ENCODE measurements at regions not wholly inside any gene's neighbourhood (a gene's known extent, or its start where the extent isn't known, plus 50 kb on each side); places are given as distances from the start of the nearest gene placed in this dataset.

GRCh38 chr12:115473257-115473956, 789.4 kb upstream of the TBX3 start:
- no peaks in the 10 kb centered on the region for H3K36me3 Mint-ChIP-seq
- no peak for DNase-seq (ENCODE audit: low spot score in 2 of 2)
- no peak for ATAC-seq
- peaks cover 7 to 12% of the 10 kb centered on the region in 2 donors for H3K9me3 Mint-ChIP-seq
- H3K27ac Mint-ChIP-seq: no peak overlapping the region

GRCh38 chr12:115472852-115473251, 788.9 kb upstream of the TBX3 start:
- H3K27ac Mint-ChIP-seq: no peak overlapping the region
- peaks cover 7 to 12% of the 10 kb centered on the region in 2 donors for H3K9me3 Mint-ChIP-seq
- H3K36me3 Mint-ChIP-seq: no peaks in the 10 kb centered on the region
- DNase-seq (ENCODE audit: low spot score in 2 of 2) (no peak), ATAC-seq (no peak)

- no peaks in the 10 kb centered on the region for H3K36me3 Mint-ChIP-seq
- ATAC-seq (no peak), DNase-seq (ENCODE audit: low spot score in 2 of 2) (no peak)
- H3K9me3 Mint-ChIP-seq: peaks cover 7 to 12% of the 10 kb centered on the region in 2 donors
- H3K27ac Mint-ChIP-seq: no peak overlapping the region
These were observed 787.0 kb upstream of the TBX3 start for GRCh38 chr12:115470977-115471376.

DNA sequence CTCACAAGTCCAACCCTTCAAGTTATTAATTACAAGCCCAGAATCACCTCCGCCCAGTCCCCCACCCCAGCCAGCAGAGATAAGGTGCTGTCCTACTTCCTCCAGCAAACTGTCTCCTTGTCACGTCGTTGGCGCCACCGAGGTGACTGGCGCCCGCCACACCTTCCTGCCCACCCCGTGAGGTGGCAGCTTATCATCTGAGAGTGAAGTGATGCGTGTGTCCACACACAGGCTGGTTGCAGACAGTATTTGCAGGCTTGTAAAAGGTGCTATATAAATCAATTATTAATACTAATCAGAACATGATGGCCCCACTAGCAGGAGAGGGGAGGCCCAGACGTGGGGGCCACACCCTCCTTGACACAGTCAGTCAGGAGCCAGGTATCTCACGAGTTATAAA, 786.6 kb upstream of the TBX3 start:
- Mint-ChIP-seq H3K27ac (no peak overlapping the region), H3K9me3 (peaks cover 7 to 12% of the 10 kb centered on the region in 2 donors), H3K36me3 (no peaks in the 10 kb centered on the region)
- no peak for DNase-seq (ENCODE audit: low spot score in 2 of 2)
- no peak for ATAC-seq

DNA sequence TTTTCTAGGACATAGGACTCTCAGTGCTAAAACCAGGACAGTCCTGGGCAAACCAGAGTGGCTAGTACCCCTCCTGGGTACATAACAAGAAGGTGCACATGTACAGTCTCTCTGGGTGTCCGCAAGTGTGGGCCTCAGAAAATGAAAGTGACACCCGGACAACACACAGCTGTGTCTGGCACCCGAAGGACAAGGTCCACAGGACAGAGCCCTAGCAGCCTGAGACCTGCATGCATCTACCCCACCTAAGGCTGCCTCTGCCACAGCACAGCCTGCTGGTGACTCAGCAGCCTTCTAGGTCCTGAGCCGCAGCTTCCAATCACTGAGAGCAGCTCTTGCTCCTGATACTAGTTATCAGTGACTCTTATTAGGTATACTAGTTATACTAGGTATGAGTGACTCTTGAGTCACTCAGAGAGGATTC, 784.1 kb upstream of the TBX3 start:
- ATAC-seq (no peak), DNase-seq (ENCODE audit: low spot score in 2 of 2) (no peak)
- Mint-ChIP-seq H3K27ac (no peak overlapping the region), H3K36me3 (no peaks in the 10 kb centered on the region), H3K9me3 (peaks cover 7 to 17% of the 10 kb centered on the region in 2 donors)

DNA sequence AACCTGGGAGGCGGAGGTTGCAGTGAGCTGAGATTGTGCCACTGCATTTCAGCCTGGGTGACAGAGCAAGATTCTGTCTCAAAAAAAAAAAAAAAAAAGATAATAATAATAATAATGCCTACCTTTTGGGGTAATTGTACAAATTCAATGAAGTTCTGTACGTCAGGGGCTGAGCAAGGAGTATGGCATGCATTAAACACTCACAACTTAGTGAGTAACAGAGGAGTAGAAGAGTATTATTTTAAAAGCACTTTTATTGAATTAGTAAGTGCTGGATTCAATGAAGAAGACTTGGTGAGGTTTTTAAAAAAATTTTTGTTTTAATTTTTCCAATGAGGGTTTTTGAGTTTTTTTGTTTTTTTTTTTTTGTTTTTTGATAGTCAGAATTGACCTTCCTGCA, 783.6 kb upstream of the TBX3 start:
- ATAC-seq (no peak), DNase-seq (ENCODE audit: low spot score in 2 of 2) (no peak)
- Mint-ChIP-seq H3K27ac (no peak overlapping the region), H3K36me3 (no peaks in the 10 kb centered on the region), H3K9me3 (peaks cover 7 to 17% of the 10 kb centered on the region in 2 donors)

- DNase-seq (ENCODE audit: low spot score in 2 of 2) (no peak), ATAC-seq (no peak)
- Mint-ChIP-seq H3K9me3 (peaks cover 13 to 16% of the 10 kb centered on the region in 2 donors), H3K36me3 (no peaks in the 10 kb centered on the region), H3K27ac (no peak overlapping the region)
These were observed 782.1 kb upstream of the TBX3 start for GRCh38 chr12:115466076-115466475.

GRCh38 chr12:115464661-115465060, 780.7 kb upstream of the TBX3 start:
- ATAC-seq (no peak), DNase-seq (ENCODE audit: low spot score in 2 of 2) (no peak)
- H3K27ac Mint-ChIP-seq: no peak overlapping the region

DNA sequence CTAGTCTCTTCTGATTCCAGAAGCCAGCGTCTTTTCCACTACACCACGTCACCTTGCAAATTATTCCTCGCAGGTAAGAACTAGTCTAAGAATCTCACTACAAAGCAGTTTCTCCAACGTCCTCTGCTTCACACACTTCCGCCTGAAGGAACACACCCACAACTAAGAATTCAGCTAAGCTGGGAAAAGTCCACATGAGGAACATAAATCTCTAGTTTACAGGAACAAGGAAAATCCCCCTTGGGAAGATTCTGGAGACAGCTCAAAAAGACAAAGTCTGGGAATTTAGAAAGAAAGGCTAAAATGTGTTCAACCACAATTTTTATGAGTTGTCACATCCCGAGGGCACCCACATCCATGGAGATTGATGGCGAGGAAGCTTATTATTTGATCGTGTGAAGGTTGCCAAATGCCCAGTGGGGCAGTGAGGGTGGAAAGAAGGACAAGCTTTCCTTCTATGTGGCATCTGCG, 780.2 kb upstream of the TBX3 start:
- no peaks in the 10 kb centered on the region for H3K36me3 Mint-ChIP-seq
- no peak for DNase-seq (ENCODE audit: low spot score in 2 of 2)
- ATAC-seq: no peak
- H3K27ac Mint-ChIP-seq: no peak overlapping the region
- H3K9me3 Mint-ChIP-seq: peaks cover 6 to 12% of the 10 kb centered on the region in 2 donors

More at GRCh38 chr12:115464661-115465060, 780.7 kb upstream of the TBX3 start:
- H3K9me3 Mint-ChIP-seq: peaks cover 7 to 14% of the 10 kb centered on the region in 2 donors
- no peaks in the 10 kb centered on the region for H3K36me3 Mint-ChIP-seq

DNA sequence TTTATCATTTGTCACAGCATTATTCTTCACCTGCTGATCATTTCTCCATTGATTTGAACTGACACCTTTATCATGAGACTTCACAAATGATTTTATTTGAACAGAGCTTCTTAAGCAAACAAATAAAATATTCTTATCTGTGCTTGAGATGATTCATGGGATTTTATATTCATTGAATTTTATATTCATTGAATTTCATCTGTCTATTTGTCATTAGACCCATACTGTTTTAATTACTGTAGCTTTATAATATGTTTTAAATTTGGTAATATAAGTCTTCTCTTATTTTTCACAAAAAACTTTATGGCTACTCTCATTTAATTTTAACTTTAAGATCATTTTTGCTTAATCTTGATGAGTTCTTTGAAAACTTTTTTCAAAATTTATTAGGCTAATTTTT, 777.4 kb upstream of the TBX3 start:
- ATAC-seq (no peak), DNase-seq (ENCODE audit: low spot score in 2 of 2) (no peak)
- H3K36me3 Mint-ChIP-seq: no peaks in the 10 kb centered on the region
- H3K27ac Mint-ChIP-seq: no peak overlapping the region
- H3K9me3 Mint-ChIP-seq: peaks cover 19 to 26% of the 10 kb centered on the region in 2 donors

DNA sequence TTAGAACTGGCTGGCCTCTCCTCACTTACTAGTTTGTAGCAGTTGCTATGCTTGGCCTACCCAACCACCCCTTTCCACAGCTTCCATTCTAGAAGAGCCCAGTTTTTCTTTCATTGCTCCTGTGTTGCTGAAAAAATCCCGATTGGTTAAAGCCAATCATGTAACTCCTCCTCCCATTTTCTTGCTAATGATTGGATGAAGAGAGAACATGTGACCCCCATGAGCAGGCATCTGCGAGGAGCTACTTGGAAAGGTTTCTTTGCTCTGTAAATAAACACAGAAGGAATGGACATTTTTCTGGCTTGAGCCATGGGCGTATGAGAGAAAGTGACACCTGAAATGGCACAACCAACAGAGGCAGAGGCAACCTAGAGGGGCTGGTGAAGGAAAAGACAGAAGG, 773.8 kb upstream of the TBX3 start:
- peaks cover 0 to under 1% of the 10 kb centered on the region in 2 donors for H3K36me3 Mint-ChIP-seq
- DNase-seq (ENCODE audit: low spot score in 2 of 2) (no peak), ATAC-seq (no peak)
- H3K9me3 Mint-ChIP-seq: peaks cover 21 to 25% of the 10 kb centered on the region in 2 donors
- H3K27ac Mint-ChIP-seq: no peak overlapping the region

GRCh38 chr12:115456946-115457689, 773.1 kb upstream of the TBX3 start:
- DNase-seq (ENCODE audit: low spot score in 2 of 2) (no peak), ATAC-seq (no peak)
- H3K27ac Mint-ChIP-seq: no peak overlapping the region
- H3K9me3 Mint-ChIP-seq: peaks cover 20 to 28% of the 10 kb centered on the region in 2 donors
- H3K36me3 Mint-ChIP-seq: peaks cover 0 to 7% of the 10 kb centered on the region in 2 donors

- no peak overlapping the region for H3K27ac Mint-ChIP-seq
- peaks cover 0 to 7% of the 10 kb centered on the region in 2 donors for H3K36me3 Mint-ChIP-seq
- peaks cover 14 to 24% of the 10 kb centered on the region in 2 donors for H3K9me3 Mint-ChIP-seq
- DNase-seq (ENCODE audit: low spot score in 2 of 2) (no peak), ATAC-seq (no peak)
These were observed 771.3 kb upstream of the TBX3 start for GRCh38 chr12:115455268-115455681.

DNA sequence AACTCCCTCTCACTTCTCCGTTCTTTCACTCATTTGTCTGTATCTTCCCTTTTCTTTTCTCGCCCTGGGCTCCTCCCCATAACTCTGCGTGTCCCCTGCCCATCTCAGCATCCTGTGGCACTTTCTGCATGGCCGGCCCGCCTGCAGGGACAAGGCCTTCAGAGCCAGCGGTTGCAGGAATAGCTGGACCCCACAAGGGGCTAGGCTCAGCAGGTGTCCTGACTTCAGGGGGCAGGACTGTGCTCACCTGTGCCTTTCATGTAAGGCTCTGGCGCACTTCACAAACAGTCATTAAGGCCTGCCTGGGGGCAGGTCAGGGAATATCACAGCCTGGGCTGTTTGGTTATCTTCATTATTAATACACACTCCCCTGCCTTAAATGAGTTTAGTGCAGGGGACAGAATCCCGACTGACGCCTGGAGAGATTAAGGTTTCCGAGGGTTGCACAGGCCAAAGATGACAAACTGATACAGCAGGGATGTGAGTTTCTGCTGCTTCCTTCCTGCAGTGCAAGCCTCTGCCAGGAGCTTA, 768.8 kb upstream of the TBX3 start:
- no peak for ATAC-seq
- Mint-ChIP-seq H3K27ac (no peak overlapping the region), H3K36me3 (peaks cover 0 to 13% of the 10 kb centered on the region in 2 donors), H3K9me3 (peaks cover 10 to 19% of the 10 kb centered on the region in 2 donors)
- no peak for DNase-seq (ENCODE audit: low spot score in 2 of 2)

DNA sequence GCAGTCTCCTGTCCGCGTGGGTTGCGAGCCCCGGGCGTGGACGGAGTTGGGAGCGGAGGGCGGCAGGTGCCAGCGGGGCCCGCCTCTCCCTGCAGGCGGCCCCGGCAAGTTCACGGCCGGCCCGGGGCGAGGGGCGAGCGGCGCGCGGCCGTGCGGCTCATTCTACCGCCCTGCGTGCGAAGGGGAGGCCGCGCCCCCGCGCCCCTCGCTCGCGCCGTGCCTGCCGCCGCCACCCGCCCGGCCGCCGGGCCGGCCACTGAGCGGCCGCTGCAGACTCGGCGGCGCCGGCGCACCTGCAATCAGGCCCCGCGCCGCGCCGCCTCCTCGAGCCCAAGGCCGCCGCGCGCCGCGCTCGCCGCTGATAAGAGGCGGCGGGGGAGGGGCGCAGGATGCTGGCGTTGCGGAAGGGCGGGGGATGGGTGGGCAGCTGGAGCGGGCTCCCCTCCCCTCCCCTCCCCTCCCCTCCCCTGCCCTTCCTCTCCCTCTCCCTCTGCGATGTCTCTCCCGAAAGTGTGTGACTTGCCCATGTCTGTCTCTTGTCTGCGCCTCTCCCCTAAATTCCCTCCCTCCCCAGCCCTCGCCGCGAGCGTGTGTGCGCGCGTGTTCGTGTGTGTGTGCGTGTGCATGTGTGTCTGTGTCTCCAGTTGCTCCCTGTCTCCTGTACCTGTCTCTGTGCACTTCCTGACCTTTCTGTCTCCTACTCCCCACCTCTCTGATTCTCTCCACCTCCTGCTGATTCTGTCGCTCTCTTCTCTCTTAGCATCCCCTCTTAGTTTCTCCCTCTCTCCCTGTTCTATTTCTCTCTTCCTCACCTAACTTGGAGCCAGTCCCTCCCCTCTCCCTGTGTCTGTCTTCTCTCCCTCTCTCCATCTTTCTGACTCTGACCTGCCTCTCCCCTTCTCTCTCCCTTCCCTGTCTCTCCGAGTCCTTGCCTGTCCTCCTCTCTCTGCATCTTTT, 768.1 kb upstream of the TBX3 start:
- H3K36me3 Mint-ChIP-seq: peaks cover 0 to 13% of the 10 kb centered on the region in 2 donors
- DNase-seq (ENCODE audit: low spot score in 2 of 2) (no peak), ATAC-seq (no peak)
- H3K27ac Mint-ChIP-seq: no peak overlapping the region
- peaks cover 3 to 16% of the 10 kb centered on the region in 2 donors for H3K9me3 Mint-ChIP-seq

- ATAC-seq: no peak
- no peak overlapping the region for H3K27ac Mint-ChIP-seq
- H3K9me3 Mint-ChIP-seq: peaks cover 3 to 10% of the 10 kb centered on the region in 2 donors
- peaks cover 0 to 13% of the 10 kb centered on the region in 2 donors for H3K36me3 Mint-ChIP-seq
- no peak for DNase-seq (ENCODE audit: low spot score in 2 of 2)
These were observed 767.3 kb upstream of the TBX3 start for GRCh38 chr12:115451151-115451779.

Data from activated naive CD4-positive, alpha-beta T cell treated with anti-CD3 and anti-CD28 coated beads, Interleukin-2, amount 50 U/mL, for 72 hours (primary cell).